Testis (tissue), 2 donors: ENCODE measurements at regions not wholly inside any gene's neighbourhood (a gene's known extent, or its start where the extent isn't known, plus 50 kb on each side); places are given as distances from the start of the nearest gene placed in this dataset.

Source experiments
- DNase-seq: peaks from one replicate; pipeline ENCODE4 v3.0.0-alpha.2; 2019
- H3K27ac ChIP-seq, 2 donors: fragments of 200-600 bp; sonication (generic); one replicate each; pipeline ENCODE4 v1.5.1; 2019
- H3K27me3 ChIP-seq: fragments of 200-600 bp; sonication (generic); one replicate; pipeline ENCODE4 v1.5.1; 2019
- H3K36me3 ChIP-seq: fragments of 200-600 bp; sonication (generic); one replicate; pipeline ENCODE4 v1.5.1; 2017; ENCODE audit warnings: low read depth; ENCODE audit errors: missing control alignments
- H3K4me1 ChIP-seq: fragments of 200-600 bp; sonication (generic); one replicate; pipeline ENCODE4 v1.5.1; 2019
- H3K4me3 ChIP-seq, 2 donors: fragments of 200-600 bp; sonication (generic); one replicate each; pipeline ENCODE4 v1.5.1; 2017 to 2019
- H3K9me3 ChIP-seq: fragments of 200-600 bp; sonication (generic); one replicate; pipeline ENCODE4 v1.5.1; 2017
- CTCF ChIP-seq, 3 experiments: fragments of 450-650 bp in 2 of 3; fragments of 200-600 bp in 1 of 3; sonication (generic) in 1 of 3; IDR thresholded peaks; one replicate each; pipeline ENCODE4 v1.5.1; 2016 to 2019; ENCODE audit warnings: antibody characterized with exemption in 3 of 3, mild to moderate bottlenecking in 2 of 3, moderate library complexity in 1 of 3
- POLR2A ChIP-seq: fragments of 450-650 bp; IDR thresholded peaks from one replicate; pipeline ENCODE4 v1.6.1; 2017; ENCODE audit warnings: antibody characterized with exemption, mild to moderate bottlenecking, moderate library complexity
- WGBS, 2 donors: methylation state at CpG; one replicate each; pipeline ENCODE4 v1.1.5; 2018; 5-methylcytosine and 5-hydroxymethylcytosine counted together
- intact Hi-C: fragments of 100-400 bp; cut with DNase I; formaldehyde crosslinking; loops from one replicate; pipeline ENCODE4 v1.15.1; 2023; ENCODE audit warnings: low total_unique reads

GRCh38 chr1:95863086-95863485, 629.1 kb downstream of the RWDD3 start:
- Histone ChIP-seq H3K27me3 (no peaks in the 10 kb centered on the region), H3K27ac (no peak overlapping the region), H3K36me3 (no peaks in the 10 kb centered on the region), H3K4me3 (no peak overlapping the region), H3K9me3 (no peaks in the 10 kb centered on the region), H3K4me1 (no peaks in the 10 kb centered on the region)
- TF ChIP-seq CTCF (IDR thresholded peaks at IDR 0.05) (no peak), POLR2A (no peak)
- no peak for DNase-seq
- intact Hi-C loops: no loop called here
- WGBS, 2 donors: 86 to 94% methylated on average over 2 of the region's 2 CpGs

- peak; percentile 43 for DNase-seq
- Histone ChIP-seq H3K4me3 (no peak overlapping the region), H3K4me1 (no peaks in the 10 kb centered on the region), H3K27me3 (no peaks in the 10 kb centered on the region), H3K9me3 (no peaks in the 10 kb centered on the region), H3K36me3 (no peaks in the 10 kb centered on the region), H3K27ac (no peak overlapping the region)
- no peak for TF ChIP-seq POLR2A
- TF ChIP-seq CTCF (IDR thresholded peaks at IDR 0.05): no peak
- intact Hi-C loops: no loop called here
Measured at GRCh38 chr1:95865769-95866168, 631.8 kb downstream of the RWDD3 start.

GRCh38 chr1:95876276-95876675, 642.3 kb downstream of the RWDD3 start:
- H3K36me3 ChIP-seq: no peaks in the 10 kb centered on the region
- H3K27ac ChIP-seq: no peak overlapping the region
- no peak for DNase-seq
- no peaks in the 10 kb centered on the region for H3K9me3 ChIP-seq
- H3K27me3 ChIP-seq: no peaks in the 10 kb centered on the region
- 72 to 74% methylated on average over 5 of the region's 5 CpGs for WGBS, 2 donors
- TF ChIP-seq CTCF (IDR thresholded peaks at IDR 0.05): no peak
- no peak for TF ChIP-seq POLR2A
- intact Hi-C loops: no loop called here
- H3K4me1 ChIP-seq: no peaks in the 10 kb centered on the region
- no peak overlapping the region for H3K4me3 ChIP-seq

- Histone ChIP-seq H3K27ac (no peak overlapping the region), H3K4me3 (no peak overlapping the region), H3K9me3 (no peaks in the 10 kb centered on the region), H3K27me3 (no peaks in the 10 kb centered on the region), H3K4me1 (no peaks in the 10 kb centered on the region), H3K36me3 (no peaks in the 10 kb centered on the region)
- 58 to 71% methylated on average over 2 to 3 of the region's 3 CpGs for WGBS, 2 donors
- DNase-seq: no peak
- no peak for TF ChIP-seq CTCF (IDR thresholded peaks at IDR 0.05)
- TF ChIP-seq POLR2A: no peak
- intact Hi-C loops: no loop called here
Measured at GRCh38 chr1:95879498-95880050, 645.6 kb downstream of the RWDD3 start.

GRCh38 chr1:95888941-95889390, 655.0 kb downstream of the RWDD3 start:
- Histone ChIP-seq H3K9me3 (no peaks in the 10 kb centered on the region), H3K36me3 (no peaks in the 10 kb centered on the region), H3K4me3 (no peak overlapping the region), H3K4me1 (peaks cover 26% of the 10 kb centered on the region), H3K27me3 (no peaks in the 10 kb centered on the region), H3K27ac (peak overlapping the region in 1 of 2 donors; percentile 62)
- intact Hi-C loops: no loop called here
- WGBS, 2 donors: 4 to 9% methylated on average over 5 of the region's 5 CpGs
- no peak for DNase-seq
- TF ChIP-seq CTCF (IDR thresholded peaks at IDR 0.05) (no peak), POLR2A (no peak)
